Right lobe of liver (tissue), 4 donors: ENCODE measurements at regions not wholly inside any gene's neighbourhood (a gene's known extent, or its start where the extent isn't known, plus 50 kb on each side); places are given as distances from the start of the nearest gene placed in this dataset.

Experiments
- CTCF ChIP-seq, 4 donors: fragments of 200-600 bp in 3 of 4; fragments of 450-650 bp in 1 of 4; IDR thresholded peaks; one replicate each; pipeline versions ENCODE4 v1.5.1 to v1.8.0; 2016 to 2022; ENCODE audit warnings: antibody characterized with exemption in 4 of 4, mild to moderate bottlenecking in 2 of 4
- POLR2A ChIP-seq: fragments of 450-650 bp; IDR thresholded peaks from one replicate; pipeline ENCODE4 v1.6.1; 2017; ENCODE audit warnings: antibody characterized with exemption, mild to moderate bottlenecking
- donor health status: DM: no; HTN: no; CAD: no.
- donor health status: DM: no; HTN: no; CAD: no.
- donor health status: DM: no; HTN: yes; CAD: no.

GRCh38 chr11:116507849-116508695 is 264.7 kb downstream of the BUD13 start:
- TF ChIP-seq CTCF (IDR thresholded peaks at IDR 0.05), result no peak
- no peak for TF ChIP-seq POLR2A
